SK-N-SH (cell line): ENCODE measurements at regions not wholly inside any gene's neighbourhood (a gene's known extent, or its start where the extent isn't known, plus 50 kb on each side); places are given as distances from the start of the nearest gene placed in this dataset.

Experiments used
- CTCF ChIA-PET: fragments of 300-600, 350-600 bp; formaldehyde crosslinking; extraction: SDS; loops from one replicate; lab custom pipeline; 2021; lab: Yijun Ruan, JAX
- POLR2A ChIA-PET: fragments of 350-600 bp; sonication (Branson Sonifier 250); formaldehyde crosslinking; extraction: SDS; loops from one replicate; lab custom pipeline; 2020; ENCODE audit warnings: antibody characterized with exemption, inconsistent platforms; lab: Yijun Ruan, JAX
- DNase-seq: peaks from one replicate; pipeline ENCODE4 v3.0.0; 2012
- H2AFZ ChIP-seq: fragments of 200-600 bp; sonication (generic); 2 replicates; pipeline ENCODE4 v1.8.1; 2016; ENCODE audit warnings: antibody characterized with exemption, mild to moderate bottlenecking, low read depth
- H3F3A ChIP-seq: fragments of 200-600 bp; sonication (generic); replicated peaks from 2 replicates; pipeline ENCODE3; 2016; ENCODE audit warnings: antibody characterized with exemption, mild to moderate bottlenecking; ENCODE audit not compliant: insufficient read depth
- H3K27ac ChIP-seq, 2 experiments: fragments of 200-500 bp in 1 of 2; fragments of 200-600 bp in 1 of 2; sonication (Bioruptor generic) in 1 of 2; sonication (generic), shearing (Covaris generic) in 1 of 2; 2 replicates each; pipeline versions ENCODE4 v1.5.1 to v1.6.1; 2014 to 2016; ENCODE audit warnings: low read depth in 2 of 2, inconsistent platforms in 1 of 2, low read length in 1 of 2, mild to moderate bottlenecking in 1 of 2, mixed read lengths in 1 of 2
- H3K27me3 ChIP-seq: fragments of 200-600 bp; sonication (generic), shearing (Covaris generic); 2 replicates; pipeline ENCODE4 v1.6.1; 2016; ENCODE audit warnings: mixed run types; ENCODE audit not compliant: insufficient read depth
- H3K36me3 ChIP-seq, 2 experiments: fragments of 200-500 bp in 1 of 2; fragments of 200-600 bp in 1 of 2; sonication (Bioruptor generic) in 1 of 2; sonication (generic) in 1 of 2; replicated peaks in 1 of 2; 2 replicates each; pipeline versions ENCODE3 to v1.5.1; 2014 to 2016; ENCODE audit warnings: low read length in 1 of 2, mild to moderate bottlenecking in 1 of 2; ENCODE audit not compliant: insufficient read depth in 2 of 2, control insufficient read depth in 1 of 2
- H3K4me1 ChIP-seq, 2 experiments: fragments of 200-500 bp in 1 of 2; fragments of 200-600 bp in 1 of 2; sonication (Bioruptor generic) in 1 of 2; sonication (generic), shearing (Covaris generic) in 1 of 2; 2 replicates each; pipeline versions ENCODE4 v1.5.1 to v1.6.1; 2014 to 2016; ENCODE audit warnings: low read depth in 1 of 2, low read length in 1 of 2, mixed run types in 1 of 2; ENCODE audit not compliant: insufficient read depth in 2 of 2, control insufficient read depth in 1 of 2
- H3K4me2 ChIP-seq: fragments of 200-600 bp; sonication (generic), shearing (Covaris generic); 2 replicates; pipeline ENCODE4 v1.6.1; 2017; ENCODE audit warnings: mixed run types
- H3K4me3 ChIP-seq, 2 experiments: fragments of 200-500 bp in 1 of 2; fragments of 200-600 bp in 1 of 2; sonication (Bioruptor generic) in 1 of 2; sonication (generic), shearing (Covaris generic) in 1 of 2; 2 replicates each; pipeline versions ENCODE4 v1.5.1 to v1.8.1; 2014 to 2016; ENCODE audit warnings: low read depth in 2 of 2, inconsistent platforms in 1 of 2, low read length in 1 of 2, mild to moderate bottlenecking in 1 of 2, mixed read lengths in 1 of 2, moderate library complexity in 1 of 2
- H3K79me2 ChIP-seq: fragments of 200-600 bp; sonication (generic); 2 replicates; pipeline ENCODE4 v1.8.1; 2017; ENCODE audit warnings: mild to moderate bottlenecking; ENCODE audit not compliant: insufficient read depth
- H3K9ac ChIP-seq: fragments of 200-600 bp; sonication (generic); 2 replicates; pipeline ENCODE4 v1.6.1; 2017; ENCODE audit warnings: mixed run types
- H3K9me2 ChIP-seq: fragments of 200-600 bp; sonication (generic); 2 replicates; pipeline ENCODE4 v1.6.1; 2017; ENCODE audit warnings: mixed run types
- H3K9me3 ChIP-seq: fragments of 200-600 bp; sonication (generic); 2 replicates; pipeline ENCODE4 v1.6.1; 2017; ENCODE audit warnings: mixed run types, mild to moderate bottlenecking, moderate library complexity
- H4K20me1 ChIP-seq: fragments of 200-600 bp; sonication (generic); 2 replicates; pipeline ENCODE4 v1.6.1; 2017; ENCODE audit warnings: mild to moderate bottlenecking, mixed run types; ENCODE audit not compliant: insufficient read depth
- CHD2 ChIP-seq: fragments of 150-350 bp; IDR thresholded peaks from 2 replicates; pipeline ENCODE4 v1.6.1; 2018; ENCODE audit warnings: low read length; ENCODE audit not compliant: partially characterized antibody
- ELF1 ChIP-seq: IDR thresholded peaks from 2 replicates; pipeline ENCODE4 v1.4.0; 2012
- EZH2phosphoT487 ChIP-seq: fragments of 200-600 bp; sonication (generic); IDR thresholded peaks from 2 replicates; pipeline ENCODE4 v1.6.1; 2017; ENCODE audit warnings: low read depth, mixed run types, mild to moderate bottlenecking, antibody characterized with exemption, moderate library complexity, borderline replicate concordance
- FOXJ3 ChIP-seq: sonication (generic); formaldehyde crosslinking; IDR thresholded peaks from 2 replicates; pipeline ENCODE4 v1.5.1; 2020; ENCODE audit warnings: mild to moderate bottlenecking, missing genetic modification reagents
- GABPA ChIP-seq: IDR thresholded peaks from 2 replicates; pipeline ENCODE4 v1.4.0; 2012; ENCODE audit warnings: low read depth, mild to moderate bottlenecking
- JUND ChIP-seq: IDR thresholded peaks from 2 replicates; pipeline ENCODE4 v1.4.0; 2012
- MEF2A ChIP-seq: IDR thresholded peaks from 2 replicates; pipeline ENCODE4 v1.4.0; 2012; ENCODE audit warnings: low read depth, borderline replicate concordance
- RAD21 ChIP-seq: IDR thresholded peaks from 2 replicates; pipeline ENCODE4 v1.6.1; 2012; ENCODE audit warnings: mild to moderate bottlenecking, low read length
- RCOR1 ChIP-seq: fragments of 150-350 bp; IDR thresholded peaks from 2 replicates; pipeline ENCODE4 v1.6.1; 2017; ENCODE audit warnings: antibody characterized with exemption, low read length
- RFX5 ChIP-seq: IDR thresholded peaks from 2 replicates; pipeline ENCODE4 v1.6.1; 2012; ENCODE audit warnings: mild to moderate bottlenecking, improper control_type of control experiment, low read length
- RXRA ChIP-seq: IDR thresholded peaks from 2 replicates; pipeline ENCODE4 v1.4.0; 2012; ENCODE audit warnings: low read depth, mild to moderate bottlenecking, borderline replicate concordance
- SIN3A ChIP-seq: IDR thresholded peaks from 2 replicates; pipeline ENCODE4 v1.6.1; 2012; ENCODE audit warnings: low read depth, mild to moderate bottlenecking, low read length, moderate library complexity, borderline replicate concordance
- YY1 ChIP-seq: IDR thresholded peaks from 2 replicates; pipeline ENCODE4 v1.4.0; 2012; ENCODE audit warnings: low read depth, mild to moderate bottlenecking
- WGBS: methylation state at CpG from one replicate; pipeline ENCODE4 v1.1.6; 2017; ENCODE audit warnings: low lambda C conversion rate; 5-methylcytosine and 5-hydroxymethylcytosine counted together
- TF ChIP-seq, protein P1 (sequence below): fragments of 150-350 bp; IDR thresholded peaks from 2 replicates; pipeline ENCODE4 v1.6.1; 2016; ENCODE audit warnings: mild to moderate bottlenecking, low read depth, low read length
- TF ChIP-seq, protein P2 (sequence below): fragments of 200-600 bp; sonication (generic); IDR thresholded peaks from 2 replicates; pipeline ENCODE4 v1.6.1; 2017; ENCODE audit warnings: antibody characterized with exemption, mild to moderate bottlenecking, moderate library complexity
- TF ChIP-seq, protein P3 (sequence below): fragments of 150-350 bp; IDR thresholded peaks from 2 replicates; pipeline ENCODE4 v1.6.1; 2017; ENCODE audit warnings: antibody characterized with exemption, low read length, low read depth, borderline replicate concordance
- TF ChIP-seq, protein P4 (sequence below): IDR thresholded peaks from 2 replicates; pipeline ENCODE4 v1.4.0; 2012; ENCODE audit warnings: low read depth
- TF ChIP-seq, protein P5 (sequence below): IDR thresholded peaks from 2 replicates; pipeline ENCODE4 v1.4.0; 2012; ENCODE audit warnings: low read depth, borderline replicate concordance

DNA sequence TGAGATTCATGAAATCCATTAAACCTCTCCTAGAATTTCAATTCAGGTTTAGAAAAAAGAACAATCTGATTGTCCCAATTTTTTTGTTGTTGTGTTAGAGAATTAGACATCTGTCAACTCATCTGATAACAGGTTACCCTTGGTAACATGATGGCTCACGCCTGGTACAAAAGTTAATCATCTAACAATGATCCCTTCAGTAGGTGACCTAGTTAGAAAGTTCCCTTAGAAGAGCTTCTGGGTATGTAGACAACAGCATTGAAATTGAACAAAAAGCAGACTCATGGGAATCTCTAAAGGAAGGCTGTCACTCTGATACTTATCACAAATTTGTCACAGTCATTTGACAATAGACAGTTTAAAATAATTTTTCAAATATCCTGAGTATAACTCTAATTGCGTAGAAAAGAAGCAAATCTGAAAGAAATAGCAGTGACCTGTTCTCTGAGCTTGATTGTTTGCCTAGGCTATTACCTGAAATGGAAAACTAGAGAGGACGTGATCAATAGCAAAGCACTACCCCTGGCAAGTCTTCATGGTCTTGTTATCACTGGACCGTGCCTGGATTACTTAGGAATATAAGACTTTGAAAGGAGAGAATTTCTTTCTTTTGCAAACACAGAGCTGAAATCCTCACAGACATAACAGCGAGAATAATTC lies 880.4 kb upstream of the AGA start:
- Histone ChIP-seq H3K27me3 (no peaks in the 10 kb centered on the region), H3K9me2 (no peaks in the 10 kb centered on the region), H3K4me2 (no peak overlapping the region), H3K9me3 (no peaks in the 10 kb centered on the region), H3F3A (no peaks in the 10 kb centered on the region), H3K27ac (no peak overlapping the region), H4K20me1 (no peaks in the 10 kb centered on the region), H3K4me3 (no peak overlapping the region), H3K4me1 (no peaks in the 10 kb centered on the region), H3K36me3 (no peaks in the 10 kb centered on the region), H2AFZ (no peak overlapping the region), H3K9ac (no peak overlapping the region), H3K79me2 (no peaks in the 10 kb centered on the region)
- no peak for TF ChIP-seq EZH2phosphoT487
- no peak for TF ChIP-seq RFX5
- TF ChIP-seq, protein P1, sequence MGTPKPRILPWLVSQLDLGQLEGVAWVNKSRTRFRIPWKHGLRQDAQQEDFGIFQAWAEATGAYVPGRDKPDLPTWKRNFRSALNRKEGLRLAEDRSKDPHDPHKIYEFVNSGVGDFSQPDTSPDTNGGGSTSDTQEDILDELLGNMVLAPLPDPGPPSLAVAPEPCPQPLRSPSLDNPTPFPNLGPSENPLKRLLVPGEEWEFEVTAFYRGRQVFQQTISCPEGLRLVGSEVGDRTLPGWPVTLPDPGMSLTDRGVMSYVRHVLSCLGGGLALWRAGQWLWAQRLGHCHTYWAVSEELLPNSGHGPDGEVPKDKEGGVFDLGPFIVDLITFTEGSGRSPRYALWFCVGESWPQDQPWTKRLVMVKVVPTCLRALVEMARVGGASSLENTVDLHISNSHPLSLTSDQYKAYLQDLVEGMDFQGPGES: no peak
- TF ChIP-seq GABPA: no peak
- no peak for TF ChIP-seq YY1
- TF ChIP-seq SIN3A: no peak
- TF ChIP-seq, protein P2, sequence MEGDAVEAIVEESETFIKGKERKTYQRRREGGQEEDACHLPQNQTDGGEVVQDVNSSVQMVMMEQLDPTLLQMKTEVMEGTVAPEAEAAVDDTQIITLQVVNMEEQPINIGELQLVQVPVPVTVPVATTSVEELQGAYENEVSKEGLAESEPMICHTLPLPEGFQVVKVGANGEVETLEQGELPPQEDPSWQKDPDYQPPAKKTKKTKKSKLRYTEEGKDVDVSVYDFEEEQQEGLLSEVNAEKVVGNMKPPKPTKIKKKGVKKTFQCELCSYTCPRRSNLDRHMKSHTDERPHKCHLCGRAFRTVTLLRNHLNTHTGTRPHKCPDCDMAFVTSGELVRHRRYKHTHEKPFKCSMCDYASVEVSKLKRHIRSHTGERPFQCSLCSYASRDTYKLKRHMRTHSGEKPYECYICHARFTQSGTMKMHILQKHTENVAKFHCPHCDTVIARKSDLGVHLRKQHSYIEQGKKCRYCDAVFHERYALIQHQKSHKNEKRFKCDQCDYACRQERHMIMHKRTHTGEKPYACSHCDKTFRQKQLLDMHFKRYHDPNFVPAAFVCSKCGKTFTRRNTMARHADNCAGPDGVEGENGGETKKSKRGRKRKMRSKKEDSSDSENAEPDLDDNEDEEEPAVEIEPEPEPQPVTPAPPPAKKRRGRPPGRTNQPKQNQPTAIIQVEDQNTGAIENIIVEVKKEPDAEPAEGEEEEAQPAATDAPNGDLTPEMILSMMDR: no peak
- TF ChIP-seq FOXJ3: no peak
- no peak for DNase-seq
- CTCF ChIA-PET: no interaction called here
- WGBS: 3% methylated on average over 5 of the region's 5 CpGs
- POLR2A ChIA-PET: no interaction called here

DNA sequence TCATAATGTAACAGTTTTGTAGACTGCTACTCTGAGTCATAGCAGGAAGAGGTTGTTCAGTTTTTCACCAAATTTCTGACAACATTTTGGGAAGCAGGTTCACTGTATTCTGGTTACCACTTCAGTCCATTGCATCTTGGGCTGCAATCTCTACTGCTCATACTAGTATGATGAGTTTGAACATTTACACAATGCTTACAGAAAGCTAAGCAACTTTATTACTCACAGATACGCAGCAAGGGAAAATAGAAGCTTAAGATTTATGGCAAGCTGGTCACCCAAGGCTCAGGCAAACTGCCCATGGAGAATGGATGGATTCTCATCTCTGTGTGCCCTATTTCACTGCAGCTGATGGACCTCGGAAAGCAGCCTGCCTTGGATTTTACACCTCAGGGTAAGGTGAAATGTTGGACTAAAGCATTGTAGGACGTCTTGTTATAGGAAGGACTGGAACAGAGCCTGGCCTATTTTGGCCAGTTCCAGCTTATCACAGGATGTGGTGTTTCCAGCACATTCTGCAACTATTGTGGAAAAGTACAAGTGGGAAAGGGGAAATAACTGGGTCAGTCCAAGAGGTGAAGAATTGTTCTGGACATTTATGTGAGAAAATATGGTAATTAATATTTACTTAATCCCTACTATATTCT lies 887.1 kb upstream of the AGA start:
- no peak for DNase-seq
- no peak for TF ChIP-seq YY1
- no peak for TF ChIP-seq ELF1
- TF ChIP-seq RCOR1: no peak
- no peak for TF ChIP-seq JUND
- no peak for TF ChIP-seq MEF2A
- TF ChIP-seq GABPA: no peak
- TF ChIP-seq CHD2: no peak
- TF ChIP-seq, protein P3, sequence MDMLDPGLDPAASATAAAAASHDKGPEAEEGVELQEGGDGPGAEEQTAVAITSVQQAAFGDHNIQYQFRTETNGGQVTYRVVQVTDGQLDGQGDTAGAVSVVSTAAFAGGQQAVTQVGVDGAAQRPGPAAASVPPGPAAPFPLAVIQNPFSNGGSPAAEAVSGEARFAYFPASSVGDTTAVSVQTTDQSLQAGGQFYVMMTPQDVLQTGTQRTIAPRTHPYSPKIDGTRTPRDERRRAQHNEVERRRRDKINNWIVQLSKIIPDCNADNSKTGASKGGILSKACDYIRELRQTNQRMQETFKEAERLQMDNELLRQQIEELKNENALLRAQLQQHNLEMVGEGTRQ: no peak
- TF ChIP-seq, protein P2: no peak
- TF ChIP-seq RXRA: no peak
- no peak for TF ChIP-seq EZH2phosphoT487
- no peak for TF ChIP-seq RAD21
- TF ChIP-seq, protein P4, sequence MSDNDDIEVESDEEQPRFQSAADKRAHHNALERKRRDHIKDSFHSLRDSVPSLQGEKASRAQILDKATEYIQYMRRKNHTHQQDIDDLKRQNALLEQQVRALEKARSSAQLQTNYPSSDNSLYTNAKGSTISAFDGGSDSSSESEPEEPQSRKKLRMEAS: no peak
- TF ChIP-seq, protein P5, sequence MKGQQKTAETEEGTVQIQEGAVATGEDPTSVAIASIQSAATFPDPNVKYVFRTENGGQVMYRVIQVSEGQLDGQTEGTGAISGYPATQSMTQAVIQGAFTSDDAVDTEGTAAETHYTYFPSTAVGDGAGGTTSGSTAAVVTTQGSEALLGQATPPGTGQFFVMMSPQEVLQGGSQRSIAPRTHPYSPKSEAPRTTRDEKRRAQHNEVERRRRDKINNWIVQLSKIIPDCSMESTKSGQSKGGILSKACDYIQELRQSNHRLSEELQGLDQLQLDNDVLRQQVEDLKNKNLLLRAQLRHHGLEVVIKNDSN: no peak

More for the DNA sequence above, 887.1 kb upstream of the AGA start:
- Histone ChIP-seq H3K9me2 (no peaks in the 10 kb centered on the region), H3K27ac (no peak overlapping the region), H4K20me1 (no peaks in the 10 kb centered on the region), H3K36me3 (no peaks in the 10 kb centered on the region), H3K4me2 (no peak overlapping the region), H3K27me3 (no peaks in the 10 kb centered on the region), H3K79me2 (no peaks in the 10 kb centered on the region), H3K4me3 (no peak overlapping the region), H3F3A (no peaks in the 10 kb centered on the region), H3K9me3 (no peaks in the 10 kb centered on the region), H3K9ac (no peak overlapping the region), H2AFZ (no peak overlapping the region), H3K4me1 (no peaks in the 10 kb centered on the region)
- ChIA-PET CTCF (interaction anchor here (0.8 kb wide), 1 partner anchor 26 kb away, joined by 3 read pairs; no protein-coding TSS in a partner anchor), POLR2A (no interaction called here)
- WGBS: 6% methylated on average over 3 of the region's 3 CpGs
